GM23338 (cell line): ENCODE measurements at regions not wholly inside any gene's neighbourhood (a gene's known extent, or its start where the extent isn't known, plus 50 kb on each side); places are given as distances from the start of the nearest gene placed in this dataset.

Source experiments
- ATAC-seq: fragments of 200-7000 bp; cut with Tn5 transposase; 3 replicates; pipeline ENCODE4 v1.9.1; 2020
- DNase-seq: peaks from one replicate; pipeline ENCODE4 v3.0.0-alpha.2; 2015; ENCODE audit warnings: low spot score
- H2AFZ ChIP-seq: fragments of 200-600 bp; sonication (generic); 2 replicates; pipeline ENCODE4 v1.8.0; 2016; ENCODE audit warnings: antibody characterized with exemption, mild to moderate bottlenecking, moderate library complexity
- H3F3A ChIP-seq: fragments of 200-600 bp; sonication (generic); replicated peaks from 2 replicates; pipeline ENCODE4 v1.8.0; 2017; ENCODE audit warnings: antibody characterized with exemption, mixed run types, low read depth
- H3K27ac ChIP-seq: fragments of 200-600 bp; sonication (generic); 2 replicates; pipeline ENCODE4 v1.6.1; 2016; ENCODE audit warnings: low read depth
- H3K27me3 ChIP-seq: fragments of 200-600 bp; sonication (generic); 2 replicates; pipeline ENCODE4 v1.8.0; 2016; ENCODE audit warnings: mild to moderate bottlenecking, mixed run types, moderate library complexity; ENCODE audit not compliant: insufficient read depth
- H3K36me3 ChIP-seq: fragments of 200-600 bp; sonication (generic); 2 replicates; pipeline ENCODE4 v1.8.0; 2016; ENCODE audit warnings: mild to moderate bottlenecking; ENCODE audit not compliant: insufficient read depth
- H3K4me1 ChIP-seq: fragments of 200-600 bp; sonication (generic); 2 replicates; pipeline ENCODE4 v1.8.0; 2016; ENCODE audit warnings: mild to moderate bottlenecking, moderate library complexity; ENCODE audit not compliant: insufficient read depth
- H3K4me2 ChIP-seq: fragments of 200-600 bp; sonication (generic); 2 replicates; pipeline ENCODE4 v1.7.1; 2017; ENCODE audit warnings: mixed run types
- H3K4me3 ChIP-seq: fragments of 200-600 bp; sonication (generic); 2 replicates; pipeline ENCODE4 v1.6.1; 2016; ENCODE audit warnings: mixed run types
- H3K79me2 ChIP-seq: fragments of 200-600 bp; sonication (generic); replicated peaks from 2 replicates; pipeline ENCODE4 v1.8.0; 2017; ENCODE audit warnings: mild to moderate bottlenecking; ENCODE audit not compliant: insufficient read depth
- H3K9me2 ChIP-seq: fragments of 200-600 bp; sonication (generic); 2 replicates; pipeline ENCODE4 v1.8.0; 2017; ENCODE audit not compliant: insufficient read depth
- H4K20me1 ChIP-seq: fragments of 200-600 bp; sonication (generic); replicated peaks from 2 replicates; pipeline ENCODE4 v1.8.0; 2017; ENCODE audit warnings: mild to moderate bottlenecking; ENCODE audit not compliant: insufficient read depth
- H3K27ac Mint-ChIP-seq: 2 replicates; pipeline ENCODE4 v1.8.0; 2020; ENCODE audit warnings: inconsistent platforms, mild to moderate bottlenecking, moderate library complexity, mixed read lengths
- H3K27me3 Mint-ChIP-seq: 3 replicates; pipeline ENCODE4 v1.8.0; 2022; ENCODE audit warnings: low read depth, mild to moderate bottlenecking, moderate library complexity, mixed read lengths, inconsistent platforms; ENCODE audit not compliant: insufficient read depth, poor library complexity
- H3K36me3 Mint-ChIP-seq: 3 replicates; pipeline ENCODE4 v1.8.0; 2021; ENCODE audit warnings: low read depth, mild to moderate bottlenecking, inconsistent platforms, moderate library complexity, mixed read lengths
- H3K4me1 Mint-ChIP-seq: 3 replicates; pipeline ENCODE4 v1.8.0; 2020; ENCODE audit warnings: mild to moderate bottlenecking, inconsistent platforms, mixed read lengths
- H3K4me3 Mint-ChIP-seq: 3 replicates; pipeline ENCODE4 v1.8.0; 2021; ENCODE audit warnings: moderate library complexity, mild to moderate bottlenecking, inconsistent platforms, mixed read lengths
- H3K9me3 Mint-ChIP-seq: 3 replicates; pipeline ENCODE4 v1.8.0; 2020; ENCODE audit warnings: moderate library complexity, mild to moderate bottlenecking, inconsistent platforms, mixed read lengths
- CREB1 ChIP-seq: fragments of 250-450 bp; sonication (Bioruptor Pico); IDR thresholded peaks from 2 replicates; pipeline ENCODE4 v1.5.0; 2020; ENCODE audit warnings: low read depth, mild to moderate bottlenecking, moderate library complexity
- EZH2phosphoT487 ChIP-seq: fragments of 200-600 bp; sonication (generic); IDR thresholded peaks from one replicate; pipeline ENCODE4 v1.8.1; 2018; ENCODE audit warnings: antibody characterized with exemption; ENCODE audit not compliant: unreplicated experiment
- JUNB ChIP-seq: IDR thresholded peaks from one replicate; pipeline ENCODE4 v1.6.1; 2016; ENCODE audit warnings: antibody characterized with exemption; ENCODE audit not compliant: unreplicated experiment
- NANOG ChIP-seq: IDR thresholded peaks from 2 replicates; pipeline ENCODE4 v1.6.1; 2016; ENCODE audit warnings: antibody characterized with exemption, borderline replicate concordance
- POLR2AphosphoS5 ChIP-seq: IDR thresholded peaks from 2 replicates; pipeline ENCODE4 v1.6.1; 2016; ENCODE audit warnings: antibody characterized with exemption, low read depth
- REST ChIP-seq: IDR thresholded peaks from one replicate; pipeline ENCODE4 v1.6.1; 2018; ENCODE audit warnings: antibody characterized with exemption; ENCODE audit not compliant: unreplicated experiment
- STAT1 ChIP-seq: IDR thresholded peaks from one replicate; pipeline ENCODE4 v1.6.1; 2016; ENCODE audit warnings: antibody characterized with exemption; ENCODE audit not compliant: unreplicated experiment
- ZNF114 ChIP-seq: fragments of 250-450 bp; sonication (Bioruptor Pico); IDR thresholded peaks from 2 replicates; pipeline ENCODE4 v1.5.0; 2020; ENCODE audit warnings: mild to moderate bottlenecking, moderate library complexity
- ZNF462 ChIP-seq: fragments of 250-450 bp; sonication (Bioruptor Pico); IDR thresholded peaks from 2 replicates; pipeline ENCODE4 v1.5.0; 2020; ENCODE audit warnings: mild to moderate bottlenecking, moderate library complexity
- TF ChIP-seq, protein P1 (sequence below), 2 experiments: fragments of 200-600 bp in 1 of 2; sonication (generic) in 1 of 2; conservative IDR thresholded peaks; 2 replicates each; pipeline versions ENCODE4 v1.5.1 to v1.6.1; 2016 to 2017; ENCODE audit warnings: antibody characterized with exemption in 2 of 2, low read depth in 2 of 2, mild to moderate bottlenecking in 2 of 2, moderate library complexity in 1 of 2
- TF ChIP-seq, protein P2 (sequence below): IDR thresholded peaks from 2 replicates; pipeline ENCODE4 v1.6.1; 2016; ENCODE audit warnings: antibody characterized with exemption

DNA sequence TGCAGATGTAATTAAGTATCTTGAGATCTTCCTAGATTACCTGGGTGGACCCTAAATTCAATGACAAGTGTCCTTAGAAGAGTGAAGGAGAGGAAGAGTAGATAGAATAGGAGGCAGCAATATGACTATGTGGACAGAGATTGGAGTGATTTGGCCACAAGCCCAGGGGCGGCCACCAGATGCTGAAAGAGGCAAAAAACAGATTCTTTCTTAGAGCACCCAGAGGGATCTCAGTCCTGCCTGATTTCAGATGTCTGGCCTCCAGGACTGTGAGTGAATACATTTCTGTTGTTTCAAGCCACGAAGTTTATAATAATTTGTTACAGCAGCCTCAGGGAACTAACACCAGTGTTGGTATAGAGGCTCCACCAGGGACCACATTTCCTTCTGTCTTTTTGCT, 67.3 kb downstream of the DACT1 start (continued):
- TF ChIP-seq, protein P1, sequence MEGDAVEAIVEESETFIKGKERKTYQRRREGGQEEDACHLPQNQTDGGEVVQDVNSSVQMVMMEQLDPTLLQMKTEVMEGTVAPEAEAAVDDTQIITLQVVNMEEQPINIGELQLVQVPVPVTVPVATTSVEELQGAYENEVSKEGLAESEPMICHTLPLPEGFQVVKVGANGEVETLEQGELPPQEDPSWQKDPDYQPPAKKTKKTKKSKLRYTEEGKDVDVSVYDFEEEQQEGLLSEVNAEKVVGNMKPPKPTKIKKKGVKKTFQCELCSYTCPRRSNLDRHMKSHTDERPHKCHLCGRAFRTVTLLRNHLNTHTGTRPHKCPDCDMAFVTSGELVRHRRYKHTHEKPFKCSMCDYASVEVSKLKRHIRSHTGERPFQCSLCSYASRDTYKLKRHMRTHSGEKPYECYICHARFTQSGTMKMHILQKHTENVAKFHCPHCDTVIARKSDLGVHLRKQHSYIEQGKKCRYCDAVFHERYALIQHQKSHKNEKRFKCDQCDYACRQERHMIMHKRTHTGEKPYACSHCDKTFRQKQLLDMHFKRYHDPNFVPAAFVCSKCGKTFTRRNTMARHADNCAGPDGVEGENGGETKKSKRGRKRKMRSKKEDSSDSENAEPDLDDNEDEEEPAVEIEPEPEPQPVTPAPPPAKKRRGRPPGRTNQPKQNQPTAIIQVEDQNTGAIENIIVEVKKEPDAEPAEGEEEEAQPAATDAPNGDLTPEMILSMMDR (conservative IDR thresholded peaks at IDR 0.05; ENCODE audit: low read depth in 2 of 2), result no peak
- TF ChIP-seq, protein P2, sequence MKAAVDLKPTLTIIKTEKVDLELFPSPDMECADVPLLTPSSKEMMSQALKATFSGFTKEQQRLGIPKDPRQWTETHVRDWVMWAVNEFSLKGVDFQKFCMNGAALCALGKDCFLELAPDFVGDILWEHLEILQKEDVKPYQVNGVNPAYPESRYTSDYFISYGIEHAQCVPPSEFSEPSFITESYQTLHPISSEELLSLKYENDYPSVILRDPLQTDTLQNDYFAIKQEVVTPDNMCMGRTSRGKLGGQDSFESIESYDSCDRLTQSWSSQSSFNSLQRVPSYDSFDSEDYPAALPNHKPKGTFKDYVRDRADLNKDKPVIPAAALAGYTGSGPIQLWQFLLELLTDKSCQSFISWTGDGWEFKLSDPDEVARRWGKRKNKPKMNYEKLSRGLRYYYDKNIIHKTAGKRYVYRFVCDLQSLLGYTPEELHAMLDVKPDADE, result no peak
- no peak for TF ChIP-seq EZH2phosphoT487

DNA sequence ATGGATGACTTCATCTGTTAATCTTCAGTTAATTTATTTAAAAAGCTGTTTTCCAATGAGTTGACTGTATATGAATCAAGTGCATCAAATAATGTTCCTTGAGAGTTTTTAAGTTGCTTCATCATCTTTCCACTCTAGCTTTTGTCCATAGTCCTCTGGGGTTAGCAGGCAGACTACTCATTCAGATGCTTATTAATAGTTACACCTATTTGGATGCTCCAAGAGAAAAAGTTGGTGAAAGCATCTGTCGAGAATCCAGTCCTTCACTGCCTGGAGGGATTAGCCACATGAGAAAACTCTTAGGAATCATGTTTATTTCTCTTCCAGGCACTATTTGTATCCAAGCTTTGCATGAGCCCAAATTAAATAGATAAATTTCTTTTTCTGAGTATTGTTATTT, 70.2 kb downstream of the DACT1 start:
- Histone ChIP-seq H3K36me3 (no peaks in the 10 kb centered on the region), H3K27ac (no peak overlapping the region), H3K4me1 (peaks cover 13% of the 10 kb centered on the region), H3K4me3 (no peak overlapping the region), H3K27me3 (no peaks in the 10 kb centered on the region), H3K4me2 (no peak overlapping the region), H4K20me1 (no peaks in the 10 kb centered on the region), H3K9me2 (0 out of 2 replicates have a peak, but pooled peaks cover 5% of the 10 kb centered on the region), H3F3A (no peaks in the 10 kb centered on the region), H2AFZ (no peak overlapping the region), H3K79me2 (no peaks in the 10 kb centered on the region)
- no peak overlapping the region for H3K27ac Mint-ChIP-seq
- no peak overlapping the region for H3K4me3 Mint-ChIP-seq
- no peaks in the 10 kb centered on the region for H3K9me3 Mint-ChIP-seq
- H3K4me1 Mint-ChIP-seq, result peaks cover 13% of the 10 kb centered on the region
- DNase-seq, result no peak
- no peak for ATAC-seq
- no peaks in the 10 kb centered on the region for H3K36me3 Mint-ChIP-seq
- H3K27me3 Mint-ChIP-seq, result no peaks in the 10 kb centered on the region
- TF ChIP-seq ZNF462, result no peak
- no peak for TF ChIP-seq EZH2phosphoT487
- TF ChIP-seq ZNF114 (CRISPR knock-in tag), result no peak
- TF ChIP-seq STAT1, result no peak
- no peak for TF ChIP-seq REST
- no peak for TF ChIP-seq POLR2AphosphoS5
- TF ChIP-seq JUNB, result no peak
- no peak for TF ChIP-seq CREB1 (CRISPR knock-in tag)
- TF ChIP-seq, protein P1 (conservative IDR thresholded peaks at IDR 0.05; ENCODE audit: low read depth in 2 of 2), result no peak
- no peak for TF ChIP-seq NANOG
